Ectodermal cell (in vitro differentiated cells): ENCODE measurements at regions not wholly inside any gene's neighbourhood (a gene's known extent, or its start where the extent isn't known, plus 50 kb on each side); places are given as distances from the start of the nearest gene placed in this dataset.

ENCODE experiments used
- H3K27ac ChIP-seq: 2 replicates; pipeline ENCODE4 v1.7.0; 2013; ENCODE audit warnings: mild to moderate bottlenecking, low read depth, low read length; ENCODE audit not compliant: insufficient read depth, poor library complexity, severe bottlenecking
- H3K27me3 ChIP-seq: 2 replicates; pipeline ENCODE4 v1.7.0; 2013; ENCODE audit warnings: mild to moderate bottlenecking, low read length; ENCODE audit not compliant: insufficient read depth, control insufficient read depth, poor library complexity, severe bottlenecking
- H3K36me3 ChIP-seq: one replicate; pipeline ENCODE4 v1.7.0; 2013; ENCODE audit warnings: low read length; ENCODE audit not compliant: control insufficient read depth, insufficient read depth
- H3K4me1 ChIP-seq: one replicate; pipeline ENCODE4 v1.7.0; 2013; ENCODE audit warnings: low read length; ENCODE audit not compliant: control insufficient read depth, insufficient read depth
- H3K4me3 ChIP-seq: 2 replicates; pipeline ENCODE4 v1.7.0; 2013; ENCODE audit warnings: low read depth, low read length, control low read depth; ENCODE audit not compliant: insufficient read depth
- H3K9me3 ChIP-seq: 2 replicates; pipeline ENCODE4 v1.7.0; 2013; ENCODE audit warnings: mild to moderate bottlenecking, low read length, moderate library complexity; ENCODE audit not compliant: control insufficient read depth
- WGBS, 2 experiments: methylation state at CpG; one replicate each; pipeline ENCODE4 v1.1.7; 2013; ENCODE audit warnings: missing lambda C conversion rate in 2 of 2; 5-methylcytosine and 5-hydroxymethylcytosine counted together

DNA sequence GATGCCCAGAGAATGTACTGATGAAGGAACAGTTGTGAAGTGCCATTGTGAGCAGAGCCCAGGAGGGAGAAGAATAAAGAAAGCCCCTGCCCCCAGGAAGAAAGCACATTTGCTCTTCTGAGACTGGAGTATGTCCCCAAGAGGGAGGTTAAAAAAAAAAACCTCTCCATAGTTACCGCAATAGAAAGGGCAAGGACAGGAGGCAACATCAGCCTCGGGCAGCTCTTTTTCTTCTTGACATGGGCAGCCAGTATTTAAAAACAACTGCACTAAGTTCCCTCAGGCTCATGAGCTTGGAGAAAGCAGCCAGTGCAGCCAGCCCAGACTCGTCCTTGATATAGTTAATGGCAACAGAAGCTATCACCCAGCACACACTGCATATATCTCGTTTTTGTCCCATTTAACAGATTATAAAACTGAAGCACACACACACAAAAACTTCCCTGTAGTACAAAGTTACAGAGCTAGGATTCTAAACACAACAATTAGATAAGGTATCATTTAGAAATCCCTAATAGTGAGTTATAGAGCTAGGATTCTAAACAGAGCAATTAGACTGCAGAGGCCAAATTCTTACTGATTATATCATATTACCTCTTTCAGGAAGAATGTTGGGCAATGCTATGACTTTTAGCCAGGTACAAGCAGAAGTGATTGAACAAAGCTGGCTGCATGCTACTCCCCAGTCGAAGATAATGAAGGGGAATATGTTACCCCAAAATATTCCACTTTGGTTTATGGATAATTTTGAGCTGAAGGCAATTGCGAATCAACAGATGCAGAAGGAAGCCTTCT is 823.5 kb downstream of the GRID1 start:
- no peaks in the 10 kb centered on the region for H3K36me3 ChIP-seq
- no peaks in the 10 kb centered on the region for H3K9me3 ChIP-seq
- H3K4me1 ChIP-seq, result peaks cover 12% of the 10 kb centered on the region
- no peaks in the 10 kb centered on the region for H3K27me3 ChIP-seq
- H3K27ac ChIP-seq, result no peak overlapping the region
- 54 to 55% methylated on average over 6 of the region's 6 CpGs for WGBS, 2 experiments
- H3K4me3 ChIP-seq, result no peak overlapping the region

DNA sequence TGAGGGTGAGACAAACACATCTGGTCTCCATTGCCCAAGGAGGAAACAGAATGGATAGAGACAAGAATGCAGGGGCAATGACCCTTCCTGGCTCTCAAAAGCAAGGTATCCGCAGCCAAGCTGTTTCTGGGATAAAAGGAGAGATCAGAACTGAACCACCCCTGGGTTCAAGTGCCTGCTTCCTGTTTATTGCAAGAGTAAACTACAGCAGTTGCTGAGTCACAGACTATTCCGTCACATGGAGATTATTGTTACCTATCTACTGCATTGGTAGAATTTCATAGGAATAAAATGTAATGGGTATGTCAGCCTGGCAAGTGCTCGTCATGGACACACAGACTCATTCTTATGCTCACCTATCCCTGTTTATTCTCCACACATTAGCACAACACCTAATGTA is 821.6 kb downstream of the GRID1 start:
- Histone ChIP-seq H3K4me3 (no peak overlapping the region), H3K27me3 (no peaks in the 10 kb centered on the region), H3K9me3 (no peaks in the 10 kb centered on the region), H3K36me3 (no peaks in the 10 kb centered on the region), H3K4me1 (peaks cover 12% of the 10 kb centered on the region), H3K27ac (no peak overlapping the region)
- WGBS, 2 experiments, result 90 to 93% methylated on average over 3 of the region's 3 CpGs

DNA sequence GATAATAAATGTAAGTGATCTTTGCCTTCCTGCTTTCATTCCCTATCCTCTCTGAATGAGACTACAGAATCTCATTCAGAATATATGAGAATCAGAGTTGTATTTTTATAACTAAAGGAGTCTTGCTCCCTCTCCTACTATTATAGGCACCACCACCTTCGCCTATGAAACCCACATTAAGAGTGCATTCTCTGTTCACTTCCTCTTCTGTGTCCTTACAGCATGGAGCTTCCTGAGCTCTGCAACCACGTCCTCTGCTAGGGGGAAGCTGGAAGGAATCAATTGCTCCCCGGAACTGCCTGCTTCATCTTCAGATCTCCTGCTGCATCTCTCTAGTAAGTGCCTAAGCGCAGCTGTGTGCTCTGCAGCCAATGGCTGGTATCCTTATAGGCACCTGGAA is 820.7 kb downstream of the GRID1 start:
- H3K4me3 ChIP-seq, result no peak overlapping the region
- H3K4me1 ChIP-seq, result peaks cover 12% of the 10 kb centered on the region
- H3K36me3 ChIP-seq, result no peaks in the 10 kb centered on the region
- no peak overlapping the region for H3K27ac ChIP-seq
- 90 to 91% methylated on average over 4 of the region's 4 CpGs for WGBS, 2 experiments
- no peaks in the 10 kb centered on the region for H3K9me3 ChIP-seq
- no peaks in the 10 kb centered on the region for H3K27me3 ChIP-seq

DNA sequence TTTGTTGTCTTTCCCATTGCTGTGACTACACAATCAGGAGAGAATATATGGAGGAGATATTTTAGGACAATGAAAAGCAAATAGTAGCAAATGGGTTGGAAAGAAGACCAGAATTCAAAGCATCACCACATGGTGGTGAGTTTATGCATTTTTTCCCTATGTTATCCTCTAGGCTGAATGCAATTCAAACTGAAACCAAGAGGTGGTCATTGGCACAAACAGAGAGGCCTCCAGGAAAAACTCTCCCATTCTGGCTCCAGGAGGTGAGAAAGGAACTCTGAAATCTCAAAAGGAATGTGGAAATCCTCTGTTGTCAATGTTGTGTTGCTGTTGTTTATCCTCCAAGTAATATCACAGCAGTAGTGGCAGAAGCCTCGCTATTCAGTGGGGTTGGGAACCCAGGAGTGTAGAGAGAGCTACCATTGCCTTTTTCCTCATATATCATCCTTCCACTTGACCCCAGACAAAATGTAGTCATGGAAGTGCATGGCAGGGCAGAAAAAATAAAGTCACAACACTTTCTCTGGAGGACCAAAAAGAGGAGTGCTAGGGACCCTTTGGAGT is 819.1 kb downstream of the GRID1 start:
- Histone ChIP-seq H3K4me1 (peaks cover 5% of the 10 kb centered on the region), H3K36me3 (no peaks in the 10 kb centered on the region), H3K27me3 (no peaks in the 10 kb centered on the region)

DNA sequence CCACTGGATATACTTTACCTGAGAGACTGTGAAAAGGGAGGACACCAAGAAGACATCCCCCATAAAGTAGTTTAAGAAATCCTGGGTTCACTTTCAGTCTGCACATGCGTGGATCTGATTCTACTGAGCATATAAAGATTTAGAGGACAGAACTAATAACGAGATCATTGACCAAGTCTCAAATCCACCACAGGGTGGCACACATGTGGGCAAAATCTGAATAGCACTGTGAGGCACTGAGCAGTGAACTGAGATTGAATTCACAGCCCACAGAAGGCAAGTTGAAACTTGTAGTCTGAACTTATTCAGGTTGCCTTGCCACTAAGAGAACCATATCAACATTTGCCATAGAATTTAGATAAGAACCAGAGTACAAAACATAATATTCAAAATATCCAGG is 818.6 kb downstream of the GRID1 start:
- Histone ChIP-seq H3K4me1 (no peaks in the 10 kb centered on the region), H3K27ac (no peak overlapping the region), H3K27me3 (no peaks in the 10 kb centered on the region), H3K36me3 (no peaks in the 10 kb centered on the region), H3K9me3 (no peaks in the 10 kb centered on the region), H3K4me3 (no peak overlapping the region)
- 60 to 74% methylated on average over 2 of the region's 2 CpGs for WGBS, 2 experiments

More for the DNA sequence above, 819.1 kb downstream of the GRID1 start:
- no peaks in the 10 kb centered on the region for H3K9me3 ChIP-seq
- H3K4me3 ChIP-seq, result no peak overlapping the region
- 50 to 57% methylated on average over 1 of the region's 1 CpG for WGBS, 2 experiments
- H3K27ac ChIP-seq, result no peak overlapping the region
